ENCODE measurements at regions not wholly inside any gene's neighbourhood (a gene's known extent, or its start where the extent isn't known, plus 50 kb on each side); places are given as distances from the start of the nearest gene placed in this dataset.

DNA sequence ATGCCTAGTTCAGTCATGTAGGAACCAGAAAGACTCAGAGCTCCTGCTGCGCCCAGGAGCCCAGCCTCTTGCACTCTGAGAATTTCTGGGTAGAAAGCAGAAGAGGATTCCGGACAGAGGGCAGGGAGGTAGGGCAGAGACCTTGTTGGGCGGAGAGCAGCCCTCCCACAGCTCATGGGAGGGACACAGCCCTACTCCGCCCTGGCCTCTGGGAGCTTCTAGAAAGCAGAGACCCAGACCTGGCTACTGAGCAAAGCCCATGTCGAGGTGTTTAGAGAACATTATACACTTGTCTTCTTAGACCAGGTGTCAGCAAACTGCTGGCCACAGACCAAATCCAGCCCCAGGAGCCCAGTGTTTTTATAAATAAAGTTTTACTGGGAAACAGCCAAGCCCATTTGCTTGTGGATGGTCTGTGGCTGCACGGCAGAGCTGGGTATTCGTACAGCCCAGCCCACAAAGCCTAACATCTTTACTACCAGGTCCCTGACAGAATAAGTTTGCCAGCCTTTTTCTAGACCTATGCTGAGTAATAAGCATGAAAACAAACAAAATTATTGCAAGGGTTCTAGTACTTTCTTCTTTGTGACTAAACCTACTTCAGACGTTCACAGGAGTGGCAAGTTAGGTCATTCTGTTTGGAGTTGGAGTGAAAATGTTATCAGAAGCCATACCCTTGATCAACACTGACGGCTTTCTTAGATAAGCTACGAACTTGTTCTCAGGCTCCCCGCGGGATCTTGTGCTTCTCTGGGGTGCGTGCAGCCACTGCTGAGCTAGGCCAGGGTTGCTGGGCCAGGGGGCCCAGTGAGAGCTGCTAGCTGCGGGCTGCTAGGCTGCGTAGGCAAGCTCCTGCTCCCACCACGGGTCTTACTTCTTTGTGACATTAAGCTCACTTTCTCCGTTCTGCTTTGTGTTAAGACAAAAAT is 235.1 kb upstream of the FOXQ1 start:
- no peak for DNase-seq (ENCODE audit: insufficient read length, low spot score)
- no peak for FAIRE-seq
- no peak for TF ChIP-seq CTCF (IDR thresholded peaks at IDR 0.05; ENCODE audit: insufficient read depth, missing control alignments)

GRCh38 chr6:1075880-1076279 is 236.0 kb upstream of the FOXQ1 start:
- no peak for FAIRE-seq
- no peak for DNase-seq (ENCODE audit: insufficient read length, low spot score)
- TF ChIP-seq CTCF (IDR thresholded peaks at IDR 0.05; ENCODE audit: insufficient read depth, missing control alignments), result no peak

GRCh38 chr6:1075444-1075843 is 236.5 kb upstream of the FOXQ1 start:
- TF ChIP-seq CTCF (IDR thresholded peaks at IDR 0.05; ENCODE audit: insufficient read depth, missing control alignments), result no peak
- no peak for FAIRE-seq
- DNase-seq (ENCODE audit: insufficient read length, low spot score), result no peak

GRCh38 chr6:1070085-1070521 is 241.8 kb upstream of the FOXQ1 start:
- FAIRE-seq (no peak), DNase-seq (ENCODE audit: insufficient read length, low spot score) (no peak)
- no peak for TF ChIP-seq CTCF (IDR thresholded peaks at IDR 0.05; ENCODE audit: insufficient read depth, missing control alignments)

DNA sequence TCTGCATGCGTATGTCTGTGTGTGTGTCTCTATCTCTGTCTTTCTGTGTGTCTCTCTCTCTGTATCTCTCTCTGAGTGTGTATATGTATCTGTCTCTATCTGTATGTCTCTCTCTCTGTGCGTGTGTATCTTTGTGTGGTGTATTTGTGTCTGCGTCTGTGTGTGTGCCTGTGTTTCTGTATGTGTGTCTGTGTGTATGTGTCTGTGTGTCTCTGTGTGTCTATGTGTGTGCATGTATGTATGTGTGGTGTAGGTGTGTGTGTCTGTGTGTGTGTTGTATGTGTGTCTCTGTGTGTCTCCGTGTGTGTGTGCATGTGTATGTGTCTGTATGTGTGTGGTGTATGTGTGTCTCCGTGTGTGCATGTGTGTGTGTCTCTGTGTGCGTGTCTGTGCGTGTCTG is 243.0 kb upstream of the FOXQ1 start:
- no peak for FAIRE-seq
- TF ChIP-seq CTCF (IDR thresholded peaks at IDR 0.05; ENCODE audit: insufficient read depth, missing control alignments), result no peak
- DNase-seq (ENCODE audit: insufficient read length, low spot score), result no peak

DNA sequence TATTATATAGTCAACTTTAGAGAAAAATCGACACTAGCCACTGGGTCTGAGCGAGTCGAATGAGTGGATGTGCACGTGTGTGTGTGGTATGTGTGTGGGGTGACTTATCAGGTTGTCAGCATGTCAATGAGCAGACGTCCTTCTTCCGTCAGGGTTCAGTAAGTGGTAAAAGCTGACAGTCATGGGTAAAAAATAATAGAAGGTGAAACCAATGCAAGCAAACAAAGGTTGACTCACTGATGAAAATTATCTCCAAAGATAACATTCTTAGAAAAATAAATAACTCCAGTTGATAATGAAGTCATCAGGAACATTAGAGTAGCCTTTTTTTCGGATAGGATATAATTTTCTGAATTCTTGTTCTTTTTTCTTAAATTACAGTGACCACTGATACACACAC is 243.8 kb upstream of the FOXQ1 start:
- FAIRE-seq (no peak), DNase-seq (ENCODE audit: insufficient read length, low spot score) (no peak)
- TF ChIP-seq CTCF (IDR thresholded peaks at IDR 0.05; ENCODE audit: insufficient read depth, missing control alignments), result no peak

GRCh38 chr6:1067346-1067745 is 244.6 kb upstream of the FOXQ1 start:
- FAIRE-seq, result no peak
- DNase-seq (ENCODE audit: insufficient read length, low spot score), result no peak
- TF ChIP-seq CTCF (IDR thresholded peaks at IDR 0.05; ENCODE audit: insufficient read depth, missing control alignments), result no peak
